ACC112 (cell line): ENCODE measurements at regions not wholly inside any gene's neighbourhood (a gene's known extent, or its start where the extent isn't known, plus 50 kb on each side); places are given as distances from the start of the nearest gene placed in this dataset.

Experiments
- H2AFZ ChIP-seq: fragments of 200-600 bp; sonication (generic); one replicate; pipeline ENCODE4 v1.6.0; 2017; ENCODE audit warnings: antibody characterized with exemption, low read length; ENCODE audit not compliant: unreplicated experiment
- H3K27ac ChIP-seq: fragments of 200-600 bp; sonication (generic); 2 replicates; pipeline ENCODE4 v1.5.1; 2014; ENCODE audit warnings: low read depth, mild to moderate bottlenecking, antibody characterized with exemption, low read length, moderate library complexity
- H3K27me3 ChIP-seq: fragments of 200-600 bp; sonication (generic); 2 replicates; pipeline ENCODE4 v1.6.1; 2014; ENCODE audit warnings: mild to moderate bottlenecking, antibody characterized with exemption, low read length, moderate library complexity, mixed read lengths; ENCODE audit not compliant: insufficient read depth
- H3K36me3 ChIP-seq: fragments of 200-600 bp; sonication (generic); 2 replicates; pipeline ENCODE4 v1.6.1; 2016; ENCODE audit warnings: mild to moderate bottlenecking, antibody characterized with exemption, low read length, moderate library complexity, mixed read lengths; ENCODE audit not compliant: insufficient read depth
- H3K4me1 ChIP-seq: fragments of 200-600 bp; sonication (generic); one replicate; pipeline ENCODE4 v1.6.1; 2016; ENCODE audit warnings: low read length, mixed read lengths; ENCODE audit not compliant: insufficient read depth, unreplicated experiment, control insufficient read depth
- H3K4me3 ChIP-seq: fragments of 200-600 bp; sonication (generic); 2 replicates; pipeline ENCODE4 v1.5.1; 2014; ENCODE audit warnings: mild to moderate bottlenecking, low read depth, low read length
- H3K79me2 ChIP-seq: fragments of 200-600 bp; sonication (generic); one replicate; pipeline ENCODE4 v1.6.0; 2016; ENCODE audit warnings: low read length; ENCODE audit not compliant: control insufficient read depth, unreplicated experiment, insufficient read depth

DNA sequence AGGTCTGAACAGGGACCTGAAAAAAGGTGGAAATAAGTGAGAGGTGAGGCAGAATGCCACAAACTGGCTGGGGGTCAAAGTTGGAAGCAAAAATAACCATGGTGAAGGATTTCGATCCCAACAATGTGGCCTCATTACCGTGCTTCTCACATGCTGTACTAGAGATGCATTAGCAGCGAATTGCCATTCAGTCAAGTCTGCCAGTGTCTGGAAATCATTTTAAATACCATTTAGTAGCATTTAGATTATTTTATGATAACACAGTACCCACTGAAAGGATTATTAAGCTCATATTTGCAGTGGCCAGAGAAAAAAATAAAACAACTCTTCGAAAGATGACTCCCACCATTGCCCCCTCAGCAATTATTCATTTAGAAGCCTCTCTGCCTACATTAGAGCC, 294.6 kb upstream of the SLC24A2 start:
- Histone ChIP-seq H3K79me2 (no peaks in the 10 kb centered on the region), H2AFZ (no peak overlapping the region), H3K4me3 (no peak overlapping the region), H3K4me1 (no peaks in the 10 kb centered on the region), H3K27ac (no peak overlapping the region), H3K36me3 (no peaks in the 10 kb centered on the region), H3K27me3 (peaks cover 36% of the 10 kb centered on the region)

DNA sequence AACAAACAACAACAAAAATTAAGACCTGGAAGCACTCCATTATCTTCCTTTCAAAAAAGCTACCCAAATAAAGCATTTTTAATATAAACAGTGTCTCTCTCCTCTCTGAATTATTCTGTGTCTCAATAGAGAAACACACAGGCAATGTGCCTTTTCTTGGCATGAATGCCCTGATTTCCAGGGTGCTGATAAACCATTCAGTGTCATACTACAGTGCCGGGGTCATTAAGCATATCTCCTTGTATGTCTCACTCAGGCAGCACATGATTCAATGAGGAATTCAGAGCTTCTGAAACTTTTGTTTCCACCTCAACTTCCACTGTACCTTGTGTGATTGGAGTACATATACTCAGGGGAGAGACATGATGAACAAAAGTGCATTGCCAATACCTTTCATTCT, 294.0 kb upstream of the SLC24A2 start:
- Histone ChIP-seq H3K4me1 (no peaks in the 10 kb centered on the region), H3K4me3 (no peak overlapping the region), H2AFZ (no peak overlapping the region), H3K36me3 (no peaks in the 10 kb centered on the region), H3K27me3 (peaks cover 39% of the 10 kb centered on the region), H3K79me2 (no peaks in the 10 kb centered on the region), H3K27ac (no peak overlapping the region)

- H2AFZ ChIP-seq: no peak overlapping the region
- peaks cover 43% of the 10 kb centered on the region for H3K27me3 ChIP-seq
- no peaks in the 10 kb centered on the region for H3K4me1 ChIP-seq
- no peak overlapping the region for H3K4me3 ChIP-seq
- H3K79me2 ChIP-seq: no peaks in the 10 kb centered on the region
- H3K36me3 ChIP-seq: no peaks in the 10 kb centered on the region
- no peak overlapping the region for H3K27ac ChIP-seq
Observed at GRCh38 chr9:20082406-20082805, 293.6 kb upstream of the SLC24A2 start.

DNA sequence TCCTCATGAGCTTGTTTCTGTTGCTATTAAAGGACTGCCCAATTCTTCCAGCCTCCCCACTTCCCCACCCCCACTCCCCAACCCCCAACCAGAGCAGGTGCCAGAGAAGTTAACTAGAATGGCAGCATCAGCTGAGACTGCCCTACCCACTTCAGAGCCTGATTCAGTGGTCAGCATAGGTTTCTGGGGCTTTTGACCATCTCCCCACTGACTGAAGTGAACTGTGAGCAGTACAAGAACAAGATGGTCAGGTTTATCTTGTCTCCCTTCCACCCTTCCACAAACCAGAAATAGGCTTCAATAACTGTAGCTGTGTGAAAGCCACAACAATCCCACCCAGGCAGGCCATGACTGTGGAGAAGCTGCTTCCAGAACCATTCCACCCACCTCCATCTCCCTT, 289.4 kb upstream of the SLC24A2 start:
- Histone ChIP-seq H3K79me2 (no peaks in the 10 kb centered on the region), H3K27me3 (peaks cover 41% of the 10 kb centered on the region), H3K4me1 (no peaks in the 10 kb centered on the region), H2AFZ (no peak overlapping the region), H3K36me3 (no peaks in the 10 kb centered on the region), H3K4me3 (no peak overlapping the region), H3K27ac (no peak overlapping the region)

- Histone ChIP-seq H2AFZ (no peak overlapping the region), H3K4me3 (no peak overlapping the region), H3K79me2 (no peaks in the 10 kb centered on the region), H3K27ac (no peak overlapping the region), H3K36me3 (no peaks in the 10 kb centered on the region), H3K27me3 (peaks cover 61% of the 10 kb centered on the region), H3K4me1 (no peaks in the 10 kb centered on the region)
Observed at GRCh38 chr9:20074291-20074690, 285.5 kb upstream of the SLC24A2 start.

DNA sequence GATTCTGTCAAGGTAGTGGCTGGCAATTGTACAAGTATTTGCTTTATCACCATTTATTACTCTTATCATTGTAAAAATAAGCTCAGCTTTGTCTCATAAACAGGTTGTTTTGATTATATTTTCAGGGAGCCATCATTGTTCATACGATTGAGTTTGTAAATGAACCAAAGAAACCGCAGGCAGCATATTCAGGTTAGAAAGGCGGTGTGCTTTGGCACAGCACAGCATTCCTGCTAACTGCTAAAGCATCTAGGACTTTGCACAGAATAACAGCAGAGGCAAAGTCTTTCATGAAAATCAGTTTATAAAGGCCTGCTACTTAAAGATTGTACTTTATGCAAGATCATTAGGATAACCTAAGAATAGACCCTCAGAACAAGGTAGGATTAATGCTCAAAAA, 281.5 kb upstream of the SLC24A2 start:
- Histone ChIP-seq H3K79me2 (no peaks in the 10 kb centered on the region), H3K27me3 (peaks cover 40% of the 10 kb centered on the region), H3K4me1 (no peaks in the 10 kb centered on the region), H3K4me3 (no peak overlapping the region), H2AFZ (no peak overlapping the region), H3K27ac (no peak overlapping the region), H3K36me3 (no peaks in the 10 kb centered on the region)

GRCh38 chr9:20065796-20066700, 277.2 kb upstream of the SLC24A2 start:
- H3K4me3 ChIP-seq: no peak overlapping the region
- H3K4me1 ChIP-seq: no peaks in the 10 kb centered on the region
- no peak overlapping the region for H2AFZ ChIP-seq
- no peak overlapping the region for H3K27ac ChIP-seq
- no peaks in the 10 kb centered on the region for H3K79me2 ChIP-seq
- H3K27me3 ChIP-seq: peaks cover 21% of the 10 kb centered on the region
- no peaks in the 10 kb centered on the region for H3K36me3 ChIP-seq

DNA sequence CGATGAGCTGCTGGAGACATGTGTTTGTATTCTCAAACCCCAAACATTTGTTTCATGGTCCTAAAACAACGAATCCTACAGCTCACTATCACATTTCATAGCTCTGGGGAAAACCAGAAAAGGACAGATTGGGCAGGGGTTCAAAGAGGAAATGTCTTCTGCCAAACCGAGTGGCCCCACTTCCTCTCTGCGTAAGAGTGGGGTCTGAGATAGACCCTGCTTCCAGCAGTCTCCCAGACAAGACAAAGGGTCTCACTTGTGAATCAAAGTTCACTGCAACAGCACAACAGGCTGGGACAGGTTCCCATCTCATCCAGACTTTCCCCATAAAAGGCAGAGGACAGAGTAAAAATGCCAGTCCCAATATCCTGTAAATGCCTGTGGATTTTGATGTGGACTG, 276.2 kb upstream of the SLC24A2 start:
- Histone ChIP-seq H3K4me1 (no peaks in the 10 kb centered on the region), H3K4me3 (no peak overlapping the region), H3K79me2 (no peaks in the 10 kb centered on the region), H3K36me3 (no peaks in the 10 kb centered on the region), H3K27ac (no peak overlapping the region), H2AFZ (no peak overlapping the region), H3K27me3 (peaks cover 16% of the 10 kb centered on the region; the same call in 1 of the 2 replicates)

- Histone ChIP-seq H3K4me3 (no peak overlapping the region), H3K27ac (no peak overlapping the region), H3K36me3 (no peaks in the 10 kb centered on the region), H3K4me1 (no peaks in the 10 kb centered on the region), H3K27me3 (peaks cover 20% of the 10 kb centered on the region; the same call in 1 of the 2 replicates), H2AFZ (no peak overlapping the region), H3K79me2 (no peaks in the 10 kb centered on the region)
Observed at GRCh38 chr9:20054734-20055133, 265.9 kb upstream of the SLC24A2 start.

DNA sequence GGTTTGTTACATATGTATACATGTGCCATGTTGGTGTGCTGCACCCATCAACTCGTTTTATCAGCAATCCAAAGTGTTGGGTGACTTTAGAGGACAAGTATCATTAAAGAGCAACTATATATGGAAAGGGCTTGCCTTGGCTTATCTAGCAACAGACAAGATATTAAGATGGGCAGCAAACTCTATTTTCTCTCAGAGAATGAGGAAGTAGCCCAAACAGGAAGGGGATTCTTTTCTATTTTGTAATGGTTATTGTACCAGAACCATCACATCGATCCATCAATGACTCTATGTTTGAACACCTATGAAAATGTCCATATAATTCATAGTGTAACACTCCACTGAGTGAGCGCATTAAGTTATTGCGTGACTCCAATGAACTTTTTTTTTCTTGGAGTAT, 260.1 kb upstream of the SLC24A2 start:
- no peak overlapping the region for H3K27ac ChIP-seq
- no peak overlapping the region for H2AFZ ChIP-seq

DNA sequence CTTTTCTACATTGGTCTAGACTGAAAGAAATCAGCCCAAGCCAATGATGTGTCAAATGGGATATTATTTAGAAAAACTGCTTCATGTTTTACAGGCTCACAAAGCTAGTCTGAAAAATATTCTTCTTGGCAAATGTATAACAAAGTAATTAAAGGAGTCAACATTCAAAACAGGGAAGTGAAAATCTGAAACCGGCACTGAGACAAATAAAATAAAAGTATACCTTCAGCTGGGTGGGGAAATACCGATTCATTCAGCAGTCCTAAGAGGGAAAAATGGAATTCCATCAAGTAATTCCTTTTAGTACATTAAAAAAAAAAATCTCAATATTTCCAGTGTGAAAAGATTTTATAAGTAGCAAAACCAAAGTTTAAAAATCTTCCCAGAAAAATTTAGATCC, 259.6 kb upstream of the SLC24A2 start:
- H3K27ac ChIP-seq: no peak overlapping the region
- H3K27me3 ChIP-seq: no peaks in the 10 kb centered on the region
- peaks cover 6% of the 10 kb centered on the region for H3K4me1 ChIP-seq
- H2AFZ ChIP-seq: no peak overlapping the region
- no peak overlapping the region for H3K4me3 ChIP-seq
- no peaks in the 10 kb centered on the region for H3K79me2 ChIP-seq
- H3K36me3 ChIP-seq: no peaks in the 10 kb centered on the region

More for the DNA sequence above, 260.1 kb upstream of the SLC24A2 start:
- Histone ChIP-seq H3K4me1 (peaks cover 6% of the 10 kb centered on the region), H3K36me3 (no peaks in the 10 kb centered on the region), H3K4me3 (no peak overlapping the region), H3K79me2 (no peaks in the 10 kb centered on the region), H3K27me3 (no peaks in the 10 kb centered on the region)
